GM18868 (cell line): ENCODE measurements at regions not wholly inside any gene's neighbourhood (a gene's known extent, or its start where the extent isn't known, plus 50 kb on each side); places are given as distances from the start of the nearest gene placed in this dataset.
"Not testable (repeated sequence)": the region's sequence is repeated elsewhere in the genome, so short reads cannot be mapped to it uniquely, and the experiment has no call there.

Source experiments
- ATAC-seq: cut with Tn5 transposase; IDR thresholded peaks from one replicate; pipeline ENCODE4 v1.9.1; 2021; ENCODE audit warnings: mild to moderate bottlenecking, moderate library complexity; ENCODE audit not compliant: unreplicated experiment

DNA sequence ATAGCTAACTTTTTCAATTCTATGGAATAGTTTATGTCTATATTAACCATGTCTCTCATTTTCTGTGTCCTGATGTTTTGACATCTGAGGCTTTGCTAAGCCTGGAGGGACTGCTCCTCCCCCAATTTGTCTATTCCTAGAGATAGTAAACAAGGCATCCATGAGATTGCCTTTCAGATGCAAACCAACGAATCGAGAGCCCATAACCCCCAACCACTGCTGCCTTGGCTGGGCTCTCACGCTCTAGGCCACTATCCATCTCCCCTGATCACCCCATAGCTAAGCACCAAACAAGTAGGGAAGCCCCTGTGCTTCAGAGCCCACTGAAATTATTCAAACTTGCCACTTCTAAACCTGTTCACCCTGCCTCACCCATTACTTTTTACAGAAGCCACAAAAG lies 437.7 kb downstream of the SETD4 start:
- no peak for ATAC-seq

- no peak for ATAC-seq
Measured at GRCh38 chr21:35619184-35619583, 441.1 kb downstream of the SETD4 start.

DNA sequence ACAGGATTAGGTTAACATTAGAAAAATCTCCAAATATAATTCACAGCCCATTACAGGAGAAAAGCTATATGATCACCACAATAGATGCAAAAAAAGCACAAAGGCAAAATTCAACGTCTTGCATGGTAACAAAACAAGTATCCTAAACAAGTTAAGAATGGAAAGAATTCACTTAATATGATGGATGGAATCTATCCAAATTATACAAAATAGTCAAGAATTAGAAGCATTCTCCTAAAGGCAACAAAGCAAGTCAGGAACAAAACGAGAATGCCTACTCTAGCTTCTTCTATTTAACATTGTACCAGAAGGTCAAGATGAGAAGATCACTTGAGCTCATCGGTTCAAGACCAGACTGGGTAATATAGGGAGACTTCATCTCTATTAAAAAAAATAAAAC lies 442.8 kb downstream of the SETD4 start:
- no peak for ATAC-seq

DNA sequence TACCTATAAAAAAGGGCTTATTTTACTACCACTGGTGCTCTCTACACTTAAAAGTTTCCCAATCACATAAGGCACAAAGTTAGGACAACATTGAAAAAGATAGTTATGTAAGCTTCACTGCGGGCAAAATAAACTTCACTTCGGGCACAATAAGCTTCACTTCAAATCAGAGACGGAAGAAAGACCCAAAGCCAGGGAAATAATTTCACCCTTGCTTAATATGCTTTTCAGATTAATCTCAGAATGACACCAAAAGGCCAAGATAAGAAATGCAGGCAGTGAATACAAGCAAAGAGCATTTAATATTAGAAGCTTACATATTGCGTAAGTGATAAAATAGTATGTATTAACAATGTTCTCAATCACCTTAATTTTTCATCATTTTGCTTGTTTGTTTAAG lies 444.2 kb downstream of the SETD4 start:
- ATAC-seq = no peak

- ATAC-seq = no peak
Measured at GRCh38 chr21:35615325-35615724, 445.0 kb downstream of the SETD4 start.

- ATAC-seq = no peak
Measured at GRCh38 chr21:35614396-35614921, 445.9 kb downstream of the SETD4 start.

- no peak for ATAC-seq
Measured at GRCh38 chr21:35611708-35612132, 448.6 kb downstream of the SETD4 start.

- no peak for ATAC-seq
Measured at GRCh38 chr21:35609263-35609662, 451.1 kb downstream of the SETD4 start.

DNA sequence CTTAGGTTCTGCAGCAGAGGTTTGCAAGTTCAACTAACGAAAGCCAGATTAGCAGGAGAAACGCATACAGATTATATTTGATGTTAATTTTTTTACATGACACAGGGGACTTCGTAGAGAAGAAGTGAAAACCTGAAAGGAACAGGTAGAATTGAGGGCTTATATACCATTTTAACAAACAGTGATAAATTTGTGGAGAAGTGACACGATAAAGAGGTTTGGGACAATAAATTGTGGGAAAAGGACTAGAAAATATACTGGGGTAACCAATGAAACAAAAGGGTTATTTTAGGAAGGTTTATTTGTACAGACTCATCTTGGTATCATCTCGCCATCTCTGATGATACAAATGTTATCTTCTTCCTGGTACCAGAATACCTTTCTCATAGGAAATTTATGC lies 452.9 kb downstream of the SETD4 start:
- no peak for ATAC-seq

DNA sequence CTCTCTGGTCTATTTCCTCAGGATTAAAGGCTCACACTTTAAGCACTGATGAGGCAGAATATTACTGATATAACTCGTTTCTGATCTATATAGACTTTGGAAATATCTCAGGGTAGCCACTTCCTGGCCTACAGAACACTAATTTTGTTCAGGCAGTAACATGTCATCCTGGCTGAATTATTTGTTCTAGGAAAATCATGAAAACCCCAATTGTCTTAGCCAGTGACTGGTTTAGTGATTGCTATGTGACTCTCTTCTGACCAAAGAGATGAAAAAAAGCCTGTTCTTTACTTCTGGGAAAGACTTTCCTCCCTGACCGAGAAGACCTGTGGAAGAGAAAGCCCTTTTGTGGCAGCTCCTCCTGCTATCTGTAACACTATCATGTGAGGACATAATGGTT lies 453.7 kb downstream of the SETD4 start:
- ATAC-seq = no peak

DNA sequence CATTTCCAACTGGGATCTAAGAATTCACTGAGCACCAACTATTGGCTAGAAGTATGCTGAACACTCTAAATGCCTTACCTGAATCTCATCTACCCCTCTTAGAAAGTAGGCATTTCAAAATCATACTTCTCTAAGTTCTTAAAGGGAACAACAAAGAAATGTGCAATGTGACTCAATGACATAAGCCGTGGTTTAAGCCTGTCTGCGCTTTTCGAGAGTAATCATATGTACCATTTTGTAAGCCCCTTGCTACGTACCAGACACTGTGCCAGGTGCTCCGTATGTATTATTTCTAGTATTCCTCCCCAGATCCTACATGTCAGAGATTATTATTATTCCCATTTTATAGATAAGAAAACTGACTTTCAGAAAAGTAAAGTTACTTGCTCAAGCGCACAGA lies 454.2 kb downstream of the SETD4 start:
- ATAC-seq = no peak

- ATAC-seq = no peak
Measured at GRCh38 chr21:35603494-35603893, 456.8 kb downstream of the SETD4 start.

GRCh38 chr21:35602811-35603362 lies 457.4 kb downstream of the SETD4 start:
- no peak for ATAC-seq

GRCh38 chr21:35601211-35601610 lies 459.1 kb downstream of the SETD4 start:
- ATAC-seq = no peak

DNA sequence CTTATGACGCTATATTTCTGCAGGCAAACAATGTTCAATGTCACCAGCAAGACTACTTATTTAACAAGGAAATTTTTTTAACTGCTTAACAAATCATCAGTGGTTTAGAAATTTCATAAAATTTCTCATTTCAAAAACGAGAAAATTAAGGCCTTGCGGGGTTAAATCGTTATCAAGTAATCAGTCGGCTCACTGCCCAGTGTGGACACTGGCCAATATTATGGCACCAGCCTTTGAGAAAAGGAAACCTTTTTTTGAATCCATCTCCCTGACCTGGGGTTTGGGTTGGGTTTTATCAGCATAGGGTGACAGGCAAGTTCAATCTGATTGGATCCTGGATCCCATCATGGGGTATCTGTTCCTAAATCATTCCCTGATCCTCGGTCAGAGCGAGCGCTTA lies 461.2 kb downstream of the SETD4 start:
- no peak for ATAC-seq

- no peak for ATAC-seq
Measured at GRCh38 chr21:35597750-35598339, 462.5 kb downstream of the SETD4 start.

DNA sequence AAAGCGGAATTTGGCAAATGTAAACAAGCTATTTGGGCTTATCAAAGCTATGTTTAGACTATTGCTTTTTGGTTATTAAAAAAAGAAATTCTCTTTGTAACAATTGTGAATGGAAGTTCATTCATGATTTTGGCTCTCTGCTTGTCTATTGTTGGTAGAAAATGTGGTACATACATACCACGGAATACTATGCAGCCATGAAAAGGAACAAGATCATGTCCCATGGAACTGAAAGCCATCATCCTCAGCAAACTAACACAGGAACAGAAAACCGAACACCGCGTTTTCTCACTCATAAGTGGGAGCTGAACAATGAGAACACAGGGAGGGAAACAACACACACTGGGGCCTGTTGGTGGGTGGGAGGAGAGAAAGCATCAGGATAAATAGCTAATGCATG lies 465.4 kb downstream of the SETD4 start:
- no peak for ATAC-seq

- no peak for ATAC-seq
Measured at GRCh38 chr21:35593000-35593502, 467.3 kb downstream of the SETD4 start.

- not testable (repeated sequence) for ATAC-seq
Measured at GRCh38 chr21:35590284-35590683, 470.0 kb downstream of the SETD4 start.

- ATAC-seq = no peak
Measured at GRCh38 chr21:35587841-35588380, 472.4 kb downstream of the SETD4 start.

GRCh38 chr21:35586305-35586704 lies 474.0 kb downstream of the SETD4 start:
- no peak for ATAC-seq

DNA sequence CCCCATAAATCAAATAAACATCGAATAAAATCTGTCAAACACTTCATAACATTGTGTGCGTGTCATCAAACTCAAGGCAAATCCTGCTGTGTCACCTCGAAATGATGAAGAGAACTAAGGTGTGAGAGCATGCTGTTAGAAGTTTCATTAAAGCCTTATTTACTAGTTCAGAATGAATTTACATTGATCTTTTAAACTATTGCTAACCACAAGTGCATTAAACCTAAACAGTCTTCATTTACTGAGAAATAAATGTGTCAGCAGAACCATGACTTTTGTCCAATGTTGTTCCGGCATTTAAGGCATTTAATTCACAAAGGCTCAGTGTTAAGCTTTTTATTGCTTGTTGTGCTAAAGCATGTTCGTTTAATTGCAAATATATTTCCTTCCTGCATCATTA lies 474.4 kb downstream of the SETD4 start:
- no peak for ATAC-seq
